ENCODE measurements at regions not wholly inside any gene's neighbourhood (a gene's known extent, or its start where the extent isn't known, plus 50 kb on each side); places are given as distances from the start of the nearest gene placed in this dataset.

GRCh38 chr12:75638792-75639191, 127.4 kb upstream of the KRR1 start:
- no peak overlapping the region for H3K4me3 ChIP-seq (ENCODE audit: low read length)
- H3K27me3 ChIP-seq (ENCODE audit: control insufficient read depth in 2 of 2, insufficient read depth in 2 of 2, low read length in 2 of 2) = no peaks in the 10 kb centered on the region
- no peaks in the 10 kb centered on the region for H3K9me3 ChIP-seq (ENCODE audit: control insufficient read depth in 2 of 3, low read length in 3 of 3)
- POLR2A ChIA-PET = no interaction called here
- CTCF ChIA-PET = no interaction called here
- H3K4me1 ChIP-seq (ENCODE audit: control insufficient read depth in 2 of 2, insufficient read depth in 2 of 2, low read length in 2 of 2) = peaks cover 0 to 11% of the 10 kb centered on the region in 2 donors
- H3K27me3 Mint-ChIP-seq = peaks cover 0 to 13% (median 6%) of the 10 kb centered on the region in 5 donors
- no peak overlapping the region for H3K4me3 Mint-ChIP-seq
- H3K9me3 Mint-ChIP-seq = peaks cover 0 to 4% (median 0%) of the 10 kb centered on the region in 11 donors
- H3K4me1 Mint-ChIP-seq = peaks cover 0 to 33% (median 0%) of the 10 kb centered on the region in 7 donors
- DNase-seq (no peak), ATAC-seq (no peak)
- no peaks in the 10 kb centered on the region for H3K36me3 ChIP-seq (ENCODE audit: control insufficient read depth in 2 of 3, insufficient read depth in 3 of 3, low read length in 3 of 3)
- no peaks in the 10 kb centered on the region for H3K36me3 Mint-ChIP-seq
- H3K27ac Mint-ChIP-seq = no peak overlapping the region
- no peak overlapping the region for H3K27ac ChIP-seq (ENCODE audit: low read depth, low read length)
- intact Hi-C loops (cut with micrococcal nuclease) = no loop called here

- no peaks in the 10 kb centered on the region for H3K36me3 Mint-ChIP-seq
- no peak for DNase-seq
- ChIA-PET CTCF (no interaction called here), POLR2A (no interaction called here)
- intact Hi-C loops (cut with micrococcal nuclease) = no loop called here
- no peak overlapping the region for H3K4me3 ChIP-seq (ENCODE audit: low read length)
- no peak overlapping the region for H3K27ac ChIP-seq (ENCODE audit: low read depth, low read length)
- peaks cover 0 to 27% (median 0%) of the 10 kb centered on the region in 7 donors for H3K4me1 Mint-ChIP-seq
- peaks cover 0 to 8% of the 10 kb centered on the region in 2 donors for H3K4me1 ChIP-seq (ENCODE audit: control insufficient read depth in 2 of 2, insufficient read depth in 2 of 2, low read length in 2 of 2)
- peaks cover 0 to 4% (median 0%) of the 10 kb centered on the region in 11 donors for H3K9me3 Mint-ChIP-seq
- no peaks in the 10 kb centered on the region for H3K9me3 ChIP-seq (ENCODE audit: control insufficient read depth in 2 of 3, low read length in 3 of 3)
- H3K27ac Mint-ChIP-seq = no peak overlapping the region
- H3K4me3 Mint-ChIP-seq = no peak overlapping the region
- no peak for ATAC-seq
- no peaks in the 10 kb centered on the region for H3K36me3 ChIP-seq (ENCODE audit: control insufficient read depth in 2 of 3, insufficient read depth in 3 of 3, low read length in 3 of 3)
- no peaks in the 10 kb centered on the region for H3K27me3 ChIP-seq (ENCODE audit: control insufficient read depth in 2 of 2, insufficient read depth in 2 of 2, low read length in 2 of 2)
- H3K27me3 Mint-ChIP-seq = peaks cover 0 to 13% (median 6%) of the 10 kb centered on the region in 5 donors
These were observed 125.2 kb upstream of the KRR1 start for GRCh38 chr12:75636607-75637006.

GRCh38 chr12:75635606-75636444, 124.4 kb upstream of the KRR1 start:
- Mint-ChIP-seq H3K27ac (peak overlapping the region in 1 of 9 donors; percentile 26), H3K27me3 (peaks cover 0 to 13% (median 6%) of the 10 kb centered on the region in 5 donors), H3K4me1 (peaks cover 0 to 19% (median 0%) of the 10 kb centered on the region in 7 donors), H3K9me3 (peaks cover 0 to 4% (median 0%) of the 10 kb centered on the region in 11 donors), H3K4me3 (no peak overlapping the region), H3K36me3 (no peaks in the 10 kb centered on the region)
- H3K4me1 ChIP-seq (ENCODE audit: control insufficient read depth in 2 of 2, insufficient read depth in 2 of 2, low read length in 2 of 2) = peaks cover 0 to under 1% of the 10 kb centered on the region in 2 donors
- H3K27me3 ChIP-seq (ENCODE audit: control insufficient read depth in 2 of 2, insufficient read depth in 2 of 2, low read length in 2 of 2) = no peaks in the 10 kb centered on the region
- peak; percentile 32 for ATAC-seq
- ChIA-PET POLR2A (no interaction called here), CTCF (no interaction called here)
- DNase-seq = no peak
- no peak overlapping the region for H3K27ac ChIP-seq (ENCODE audit: low read depth, low read length)
- H3K4me3 ChIP-seq (ENCODE audit: low read length) = no peak overlapping the region
- H3K9me3 ChIP-seq (ENCODE audit: control insufficient read depth in 2 of 3, low read length in 3 of 3) = no peaks in the 10 kb centered on the region
- intact Hi-C loops (cut with micrococcal nuclease) = no loop called here
- no peaks in the 10 kb centered on the region for H3K36me3 ChIP-seq (ENCODE audit: control insufficient read depth in 2 of 3, insufficient read depth in 3 of 3, low read length in 3 of 3)

GRCh38 chr12:75634244-75635222, 123.1 kb upstream of the KRR1 start:
- POLR2A ChIA-PET = no interaction called here
- H3K27ac Mint-ChIP-seq = no peak overlapping the region

GRCh38 chr12:75633789-75634188, 122.4 kb upstream of the KRR1 start:
- peaks cover 0 to 8% (median 0%) of the 10 kb centered on the region in 11 donors for H3K9me3 Mint-ChIP-seq
- no peaks in the 10 kb centered on the region for H3K36me3 Mint-ChIP-seq

More at GRCh38 chr12:75634244-75635222, 123.1 kb upstream of the KRR1 start:
- Histone ChIP-seq H3K9me3 (ENCODE audit: control insufficient read depth in 2 of 3, low read length in 3 of 3) (no peaks in the 10 kb centered on the region), H3K27ac (ENCODE audit: low read depth, low read length) (no peak overlapping the region), H3K4me1 (ENCODE audit: control insufficient read depth in 2 of 2, insufficient read depth in 2 of 2, low read length in 2 of 2) (no peaks in the 10 kb centered on the region), H3K36me3 (ENCODE audit: control insufficient read depth in 2 of 3, insufficient read depth in 3 of 3, low read length in 3 of 3) (no peaks in the 10 kb centered on the region), H3K27me3 (ENCODE audit: control insufficient read depth in 2 of 2, insufficient read depth in 2 of 2, low read length in 2 of 2) (no peaks in the 10 kb centered on the region), H3K4me3 (ENCODE audit: low read length) (no peak overlapping the region)
- CTCF ChIA-PET = no interaction called here
- no peak for DNase-seq
- H3K4me3 Mint-ChIP-seq = no peak overlapping the region
- H3K36me3 Mint-ChIP-seq = no peaks in the 10 kb centered on the region
- peaks cover 4 to 13% (median 9%) of the 10 kb centered on the region in 5 donors for H3K27me3 Mint-ChIP-seq
- H3K4me1 Mint-ChIP-seq = peaks cover 0 to 14% (median 0%) of the 10 kb centered on the region in 7 donors
- intact Hi-C loops (cut with micrococcal nuclease) = no loop called here
- peaks cover 0 to 8% (median 0%) of the 10 kb centered on the region in 11 donors for H3K9me3 Mint-ChIP-seq
- no peak for ATAC-seq

GRCh38 chr12:75632442-75632841, 121.0 kb upstream of the KRR1 start:
- H3K4me3 ChIP-seq (ENCODE audit: low read length) = no peak overlapping the region
- DNase-seq (no peak), ATAC-seq (no peak)
- Mint-ChIP-seq H3K4me1 (peaks cover 0 to 14% (median 0%) of the 10 kb centered on the region in 7 donors), H3K9me3 (peaks cover 0 to 8% (median 0%) of the 10 kb centered on the region in 11 donors), H3K27me3 (peaks cover 4 to 14% (median 9%) of the 10 kb centered on the region in 5 donors), H3K36me3 (no peaks in the 10 kb centered on the region), H3K4me3 (no peak overlapping the region), H3K27ac (no peak overlapping the region)
- no peaks in the 10 kb centered on the region for H3K9me3 ChIP-seq (ENCODE audit: control insufficient read depth in 2 of 3, low read length in 3 of 3)
- no peaks in the 10 kb centered on the region for H3K4me1 ChIP-seq (ENCODE audit: control insufficient read depth in 2 of 2, insufficient read depth in 2 of 2, low read length in 2 of 2)
- intact Hi-C loops (cut with micrococcal nuclease) = no loop called here
- POLR2A ChIA-PET = no interaction called here
- no peaks in the 10 kb centered on the region for H3K36me3 ChIP-seq (ENCODE audit: control insufficient read depth in 2 of 3, insufficient read depth in 3 of 3, low read length in 3 of 3)
- no peak overlapping the region for H3K27ac ChIP-seq (ENCODE audit: low read depth, low read length)
- CTCF ChIA-PET = no interaction called here
- no peaks in the 10 kb centered on the region for H3K27me3 ChIP-seq (ENCODE audit: control insufficient read depth in 2 of 2, insufficient read depth in 2 of 2, low read length in 2 of 2)

More at GRCh38 chr12:75633789-75634188, 122.4 kb upstream of the KRR1 start:
- Histone ChIP-seq H3K27ac (ENCODE audit: low read depth, low read length) (no peak overlapping the region), H3K4me3 (ENCODE audit: low read length) (no peak overlapping the region), H3K27me3 (ENCODE audit: control insufficient read depth in 2 of 2, insufficient read depth in 2 of 2, low read length in 2 of 2) (no peaks in the 10 kb centered on the region), H3K9me3 (ENCODE audit: control insufficient read depth in 2 of 3, low read length in 3 of 3) (no peaks in the 10 kb centered on the region), H3K36me3 (ENCODE audit: control insufficient read depth in 2 of 3, insufficient read depth in 3 of 3, low read length in 3 of 3) (no peaks in the 10 kb centered on the region), H3K4me1 (ENCODE audit: control insufficient read depth in 2 of 2, insufficient read depth in 2 of 2, low read length in 2 of 2) (no peaks in the 10 kb centered on the region)
- intact Hi-C loops (cut with micrococcal nuclease) = no loop called here
- no peak for ATAC-seq
- no peak for DNase-seq
- ChIA-PET CTCF (no interaction called here), POLR2A (no interaction called here)
- Mint-ChIP-seq H3K27me3 (peaks cover 4 to 14% (median 9%) of the 10 kb centered on the region in 5 donors), H3K27ac (no peak overlapping the region), H3K4me1 (peaks cover 0 to 14% (median 0%) of the 10 kb centered on the region in 7 donors), H3K4me3 (no peak overlapping the region)

All from naive thymus-derived CD4-positive, alpha-beta T cell (primary cell).